ENCODE measurements at regions not wholly inside any gene's neighbourhood (a gene's known extent, or its start where the extent isn't known, plus 50 kb on each side); places are given as distances from the start of the nearest gene placed in this dataset.
"Not testable (repeated sequence)": the region's sequence is repeated elsewhere in the genome, so short reads cannot be mapped to it uniquely, and the experiment has no call there.

- H3K4me3 ChIP-seq (ENCODE audit: low read depth, low read length), result no peak overlapping the region
- DNase-seq (ENCODE audit: low read depth, low spot score), result no peak
- no peak for TF ChIP-seq CTCF (IDR thresholded peaks at IDR 0.05; ENCODE audit: low read depth, low read length)
- in situ Hi-C loops (cut with HindIII; ENCODE audit: low sequenced_read_pairs), result no loop called here
These were observed 105.1 kb upstream of the SGCD start for GRCh38 chr5:156221816-156222215.

DNA sequence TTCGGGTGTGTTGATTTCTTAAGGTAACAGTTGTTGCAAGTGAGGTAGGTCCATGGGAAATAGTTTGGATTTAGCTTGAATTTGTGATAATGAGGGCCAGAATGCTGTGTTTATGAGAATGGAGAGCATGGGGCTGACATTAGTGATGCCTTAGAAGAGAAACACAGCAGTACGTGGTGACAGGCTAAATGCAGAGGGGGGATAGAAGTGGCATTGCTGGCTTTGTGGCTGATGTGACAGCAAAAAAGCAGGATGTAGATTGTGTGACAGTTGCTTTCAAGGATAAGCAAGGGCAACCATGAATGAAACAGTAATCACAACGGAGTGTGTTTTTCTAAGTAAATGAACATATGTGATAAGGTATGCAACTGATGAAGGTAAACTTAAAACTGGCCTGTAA, 103.4 kb upstream of the SGCD start:
- in situ Hi-C loops (cut with HindIII; ENCODE audit: low sequenced_read_pairs), result no loop called here
- H3K4me3 ChIP-seq (ENCODE audit: low read depth, low read length), result no peak overlapping the region
- no peak for TF ChIP-seq CTCF (IDR thresholded peaks at IDR 0.05; ENCODE audit: low read depth, low read length)
- DNase-seq (ENCODE audit: low read depth, low spot score), result no peak

DNA sequence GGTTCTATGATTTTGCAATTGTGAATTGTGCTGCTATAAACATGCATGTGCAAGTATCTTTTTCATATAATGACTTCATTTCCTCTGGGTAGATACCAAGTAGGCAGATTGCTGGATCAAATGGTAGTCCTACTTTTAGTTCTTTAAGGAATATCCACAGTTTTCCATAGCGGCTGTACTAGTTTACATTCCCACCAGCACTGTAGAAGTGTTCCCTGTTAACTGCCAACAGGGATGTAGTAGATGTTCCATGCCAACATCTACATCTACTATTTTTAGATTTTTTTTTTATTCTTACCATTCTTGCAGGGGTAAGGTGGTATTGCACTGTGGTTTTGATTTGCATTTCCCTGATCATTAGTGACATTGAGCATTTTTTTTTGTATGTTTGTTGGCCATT, 100.5 kb upstream of the SGCD start:
- H3K4me3 ChIP-seq (ENCODE audit: low read depth, low read length); in situ Hi-C loops (cut with HindIII; ENCODE audit: low sequenced_read_pairs); DNase-seq (ENCODE audit: low read depth, low spot score): not testable (repeated sequence)

GRCh38 chr5:156230887-156231286, 96.1 kb upstream of the SGCD start:
- DNase-seq (ENCODE audit: low read depth, low spot score), result no peak
- in situ Hi-C loops (cut with HindIII; ENCODE audit: low sequenced_read_pairs), result no loop called here
- no peak for TF ChIP-seq CTCF (IDR thresholded peaks at IDR 0.05; ENCODE audit: low read depth, low read length)
- H3K4me3 ChIP-seq (ENCODE audit: low read depth, low read length), result no peak overlapping the region

DNA sequence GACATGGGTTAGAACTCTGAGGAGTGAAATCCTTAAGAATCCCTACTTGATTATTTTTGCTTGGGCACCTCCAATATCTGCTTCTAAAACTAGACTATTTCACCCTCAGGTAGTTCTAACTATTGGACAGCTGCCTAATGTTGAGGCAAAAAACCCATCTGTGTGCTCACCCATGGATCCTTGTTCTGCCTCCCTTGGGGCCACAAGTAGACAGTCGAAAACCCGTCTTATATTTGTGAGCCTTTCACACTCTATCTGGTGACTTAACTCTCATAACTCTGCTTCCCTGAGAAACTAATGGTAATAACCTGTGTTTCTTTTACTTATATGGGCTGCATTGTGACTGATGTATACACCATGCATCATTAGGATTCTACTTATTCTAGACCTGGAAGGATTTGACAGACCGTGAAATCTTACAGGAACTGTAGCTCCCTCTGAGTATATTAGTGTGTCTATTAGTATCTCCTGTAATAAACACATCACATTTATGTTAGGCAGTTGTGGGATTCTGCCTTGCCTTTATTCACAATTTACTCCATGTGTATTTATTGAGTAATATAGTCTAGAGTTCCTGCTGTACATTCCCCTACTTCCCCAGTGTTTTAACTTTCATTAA, 94.6 kb upstream of the SGCD start:
- TF ChIP-seq CTCF (IDR thresholded peaks at IDR 0.05; ENCODE audit: low read depth, low read length), result no peak
- DNase-seq (ENCODE audit: low read depth, low spot score), result no peak
- in situ Hi-C loops (cut with HindIII; ENCODE audit: low sequenced_read_pairs), result no loop called here
- no peak overlapping the region for H3K4me3 ChIP-seq (ENCODE audit: low read depth, low read length)

DNA sequence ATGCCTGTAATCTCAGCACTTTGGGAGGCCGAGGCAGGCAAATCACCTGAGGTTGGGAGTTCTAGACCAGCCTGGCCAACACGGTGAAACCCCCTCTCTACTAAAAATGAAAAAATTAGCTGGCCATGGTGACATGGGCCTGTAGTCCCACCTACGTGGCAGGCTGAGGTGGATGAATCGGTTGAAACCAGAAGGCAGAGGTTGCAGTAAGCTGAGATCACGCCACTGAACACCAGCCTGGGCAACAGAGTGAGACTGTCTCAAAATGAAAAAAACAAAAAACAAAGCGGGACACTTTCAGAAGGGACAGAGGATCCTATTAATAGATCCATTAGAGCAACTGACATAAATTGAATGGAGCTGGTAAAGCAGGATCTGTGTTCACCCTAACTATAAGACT, 89.6 kb upstream of the SGCD start:
- no peak for TF ChIP-seq CTCF (IDR thresholded peaks at IDR 0.05; ENCODE audit: low read depth, low read length)
- in situ Hi-C loops (cut with HindIII; ENCODE audit: low sequenced_read_pairs), result no loop called here
- H3K4me3 ChIP-seq (ENCODE audit: low read depth, low read length), result no peak overlapping the region
- no peak for DNase-seq (ENCODE audit: low read depth, low spot score)

DNA sequence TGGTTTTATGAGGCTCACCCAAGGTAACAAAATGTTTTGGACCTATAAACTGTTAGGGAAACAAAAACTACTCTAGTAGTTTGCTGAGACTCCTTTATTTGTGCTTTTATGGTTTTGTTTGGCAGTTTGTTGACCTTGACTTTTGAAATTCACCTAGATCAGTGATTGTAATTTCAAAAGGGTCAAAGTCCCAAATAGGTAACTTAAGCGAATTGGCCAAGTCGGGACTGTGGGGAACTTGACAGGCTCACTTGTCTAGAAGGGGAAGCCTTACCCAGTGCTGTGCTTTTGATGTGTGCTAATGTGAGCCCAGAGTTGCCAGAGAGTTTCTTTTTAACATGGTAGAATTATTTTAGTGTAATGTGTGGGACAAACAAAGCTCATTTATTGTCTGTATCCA, 87.2 kb upstream of the SGCD start:
- H3K4me3 ChIP-seq (ENCODE audit: low read depth, low read length), result no peak overlapping the region
- no peak for DNase-seq (ENCODE audit: low read depth, low spot score)
- in situ Hi-C loops (cut with HindIII; ENCODE audit: low sequenced_read_pairs), result no loop called here
- no peak for TF ChIP-seq CTCF (IDR thresholded peaks at IDR 0.05; ENCODE audit: low read depth, low read length)
